COLO668 (cell line): ENCODE measurements at regions not wholly inside any gene's neighbourhood (a gene's known extent, or its start where the extent isn't known, plus 50 kb on each side); places are given as distances from the start of the nearest gene placed in this dataset.
"Not testable (repeated sequence)": the region's sequence is repeated elsewhere in the genome, so short reads cannot be mapped to it uniquely, and the experiment has no call there.

Experiments
- DNase-seq: peaks from one replicate; lab custom pipeline; 2025; ENCODE audit not compliant: unreplicated experiment; lab: John Stamatoyannopoulos, UW

DNA sequence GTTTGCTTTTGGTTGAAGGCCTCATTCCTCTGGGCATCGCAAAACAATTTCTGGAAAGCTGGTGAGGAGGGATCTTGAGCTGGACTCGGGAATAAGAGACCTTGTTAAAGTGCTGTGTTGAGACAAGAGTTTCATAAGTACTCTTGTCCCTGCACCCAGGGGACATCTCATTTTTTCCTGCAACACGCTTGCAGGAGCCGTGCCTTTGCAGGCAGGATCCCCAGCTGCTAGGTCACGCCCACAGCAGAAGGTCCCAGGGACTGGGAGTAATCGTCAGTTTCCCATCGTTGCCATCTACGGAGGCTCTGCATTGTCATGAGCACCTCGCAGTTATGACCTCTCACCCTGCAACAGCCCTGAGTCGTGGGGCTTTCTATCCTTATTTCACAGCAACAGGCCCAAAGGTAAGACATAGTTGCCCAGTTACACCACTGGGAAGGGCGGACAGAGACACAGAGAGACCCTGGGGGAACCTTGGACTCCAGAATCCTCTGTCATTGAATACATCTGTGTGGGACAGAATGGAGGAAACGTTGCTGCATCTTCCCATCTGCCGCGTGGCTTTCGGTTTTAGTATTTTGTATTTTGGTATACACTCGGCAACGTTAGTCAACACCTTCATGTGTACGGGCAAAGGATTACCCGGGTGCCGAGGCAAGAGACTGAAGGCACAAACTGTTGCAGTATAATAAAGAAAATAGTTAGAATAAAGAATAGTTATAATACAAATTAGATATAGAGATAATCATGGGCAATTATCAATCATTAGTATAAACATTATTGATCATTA lies 60.4 kb upstream of the DMRTB1 start:
- DNase-seq = no peak

DNA sequence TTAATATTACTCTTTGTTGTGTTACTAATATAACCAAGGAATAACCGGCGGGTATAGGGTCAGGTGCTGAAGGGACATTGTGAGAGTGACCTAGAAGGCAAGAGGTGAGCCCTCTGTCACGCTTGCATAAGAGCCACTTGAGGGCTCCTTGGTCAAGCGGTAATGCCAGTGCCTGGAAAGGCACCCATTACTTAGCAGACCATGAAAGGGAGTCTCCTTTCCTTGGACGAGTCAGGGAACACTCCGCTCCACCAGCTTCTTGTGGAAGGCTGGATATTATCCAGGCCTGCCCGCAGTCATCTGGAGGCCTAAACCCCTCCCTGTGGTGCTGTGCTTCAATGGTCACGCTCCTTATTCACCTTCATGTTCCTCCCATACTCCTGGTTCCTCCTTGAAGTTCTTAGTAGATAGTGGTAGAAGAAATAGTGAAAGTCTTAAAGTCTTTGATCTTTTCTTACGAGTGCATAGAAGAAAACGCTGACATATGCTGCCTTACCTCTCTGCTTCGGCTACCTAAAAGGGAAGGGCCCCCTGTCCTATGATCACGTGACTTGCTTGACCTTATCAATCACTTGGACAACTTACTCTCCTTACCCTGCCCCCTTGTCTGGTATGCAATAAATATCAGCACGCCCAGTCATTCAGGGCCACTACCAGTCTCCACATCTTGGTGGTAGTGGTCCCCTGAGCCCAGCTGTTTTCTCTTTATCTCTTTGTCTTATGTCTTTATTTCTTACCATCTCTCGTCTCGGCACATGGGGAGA lies 59.6 kb upstream of the DMRTB1 start:
- not testable (repeated sequence) for DNase-seq

DNA sequence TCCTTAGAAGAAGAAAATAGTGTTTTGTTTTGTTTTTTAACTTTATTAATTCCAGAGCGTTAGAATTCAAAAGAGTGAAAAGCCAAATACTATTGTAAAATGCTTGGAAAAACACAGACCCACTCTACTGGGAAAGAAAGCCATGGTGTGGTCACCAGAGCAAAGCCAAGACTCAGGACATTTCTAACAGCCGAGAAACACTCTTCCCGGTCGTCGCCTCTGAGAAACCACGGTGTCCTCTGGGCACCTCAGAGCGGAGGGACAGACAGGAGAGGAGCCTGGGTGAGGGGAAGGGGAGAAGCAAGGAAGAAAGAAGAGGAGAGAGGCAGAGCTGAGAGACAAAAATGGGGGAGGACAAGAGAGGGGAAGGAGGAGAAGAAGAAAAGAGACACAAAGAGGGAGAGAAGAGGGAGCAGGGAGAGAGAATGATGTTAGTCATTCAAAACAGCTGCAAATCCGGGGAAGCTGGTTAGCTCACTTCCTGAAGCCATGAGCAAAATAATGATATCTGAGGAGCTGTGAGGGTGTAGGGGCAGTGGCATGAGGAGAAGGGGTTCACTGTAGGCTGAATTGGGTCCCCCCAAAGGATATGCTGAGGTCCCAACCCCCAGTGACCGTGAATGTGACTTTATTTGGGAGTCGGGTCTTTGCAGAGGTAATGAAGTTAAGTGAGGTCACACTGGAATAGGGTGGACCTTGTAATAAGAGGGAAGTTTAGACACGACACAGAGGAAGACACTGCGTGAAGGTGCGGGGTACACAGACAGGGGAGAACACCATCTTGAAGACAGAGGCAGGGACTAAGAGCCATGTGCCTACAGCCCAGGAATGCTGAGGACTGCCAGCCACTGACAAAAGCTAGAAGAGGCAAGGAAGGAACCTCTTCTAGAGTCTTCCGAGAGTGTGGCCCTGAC lies 58.2 kb upstream of the DMRTB1 start:
- DNase-seq = no peak

DNA sequence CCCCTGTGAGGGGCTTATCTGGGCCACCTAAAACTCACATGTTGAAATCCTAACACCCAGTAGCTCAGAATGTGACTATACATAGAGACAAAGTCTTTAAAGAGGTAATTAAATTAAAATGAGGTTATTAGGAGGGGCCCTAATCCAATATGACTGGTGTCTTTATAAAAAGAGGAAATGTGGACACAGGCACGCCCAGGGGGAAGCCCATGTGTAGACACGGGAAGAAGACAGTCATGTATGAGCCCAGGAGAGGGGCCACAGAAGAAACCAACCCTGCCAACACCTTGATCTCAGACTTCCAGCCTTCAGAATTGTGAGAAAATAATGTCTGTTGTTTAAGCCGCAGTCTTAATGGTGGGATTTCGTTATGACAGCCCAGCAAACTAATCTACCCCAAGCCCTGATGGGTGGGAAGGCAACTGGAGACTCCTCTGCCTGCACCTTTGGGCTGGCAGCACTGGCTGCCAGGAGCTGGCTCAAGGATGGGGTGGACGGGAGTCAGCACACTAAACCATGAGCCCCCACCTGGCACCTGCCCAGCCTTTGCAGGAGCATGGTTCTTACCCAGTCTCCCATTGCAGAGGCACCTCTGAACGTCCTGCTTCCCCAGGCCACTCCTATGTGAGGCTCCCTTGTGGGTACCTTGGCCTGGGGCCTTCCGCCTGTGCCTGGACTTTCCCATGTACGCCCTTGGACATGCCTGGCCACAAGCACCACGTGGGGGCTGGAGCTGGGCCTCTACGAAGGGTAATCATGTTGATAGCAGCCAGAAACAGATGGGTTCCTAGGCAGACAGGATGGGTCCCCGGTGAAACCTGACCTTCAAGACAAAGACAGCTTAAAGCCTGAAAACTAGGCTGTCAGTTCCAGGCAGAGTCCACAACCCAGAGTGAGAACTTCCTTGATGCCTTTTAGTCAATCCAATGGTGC lies 57.1 kb upstream of the DMRTB1 start:
- no peak for DNase-seq

DNA sequence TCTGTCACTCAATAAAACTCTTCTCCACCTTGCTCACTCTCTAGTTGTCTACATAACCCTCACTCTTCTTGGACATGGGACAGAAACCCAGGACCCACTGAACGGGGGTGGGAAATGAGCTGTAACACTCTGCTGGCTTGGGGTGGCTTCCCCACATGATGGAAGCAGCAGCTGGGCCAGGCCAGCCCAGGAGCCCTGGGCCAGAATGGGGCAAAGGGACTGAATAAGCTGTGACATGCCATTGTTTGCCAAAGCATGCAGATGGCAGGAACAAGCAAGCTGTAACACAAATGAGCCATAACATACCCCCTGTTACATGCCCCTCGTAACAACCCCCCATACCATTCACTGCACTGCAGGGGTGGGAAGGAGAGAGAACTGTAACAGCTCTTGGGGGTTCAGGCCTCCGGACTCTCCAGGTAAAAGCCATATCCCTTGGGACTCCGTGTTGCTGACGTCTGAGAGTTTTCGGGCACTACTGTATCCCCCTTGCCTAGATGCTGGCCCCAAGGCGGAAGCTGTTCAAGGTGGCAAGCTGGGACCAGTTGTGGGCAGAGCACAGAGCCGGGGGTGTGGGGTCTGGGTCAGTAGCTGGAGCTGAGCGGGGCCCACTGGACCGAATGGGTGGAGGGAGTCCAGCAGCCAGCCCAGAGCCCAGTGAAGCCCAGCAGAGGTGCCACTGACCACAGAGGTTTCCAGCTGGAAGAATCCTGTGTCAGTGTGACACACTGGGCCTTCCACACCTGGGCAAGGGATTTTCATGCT lies 56.1 kb upstream of the DMRTB1 start:
- no peak for DNase-seq

DNA sequence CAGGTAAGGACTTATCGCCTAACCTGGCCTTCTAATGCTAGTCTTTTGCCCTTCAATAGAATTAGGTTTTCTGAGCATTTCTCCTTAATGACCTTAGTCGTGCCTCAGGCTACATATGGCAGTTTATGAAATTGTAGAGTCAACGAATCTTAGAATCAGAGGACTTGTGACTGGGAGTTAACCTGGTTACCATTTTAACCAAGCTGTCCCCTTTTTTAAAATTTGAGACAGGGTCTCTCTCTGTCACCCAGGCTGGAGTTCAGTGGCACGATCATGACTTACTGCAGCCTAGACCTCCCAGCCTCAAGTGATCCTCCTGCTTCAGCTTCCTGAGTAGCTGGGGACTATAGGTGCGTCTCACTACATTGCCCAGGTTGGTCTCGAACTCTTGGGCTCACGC lies 53.5 kb upstream of the DMRTB1 start:
- no peak for DNase-seq

DNA sequence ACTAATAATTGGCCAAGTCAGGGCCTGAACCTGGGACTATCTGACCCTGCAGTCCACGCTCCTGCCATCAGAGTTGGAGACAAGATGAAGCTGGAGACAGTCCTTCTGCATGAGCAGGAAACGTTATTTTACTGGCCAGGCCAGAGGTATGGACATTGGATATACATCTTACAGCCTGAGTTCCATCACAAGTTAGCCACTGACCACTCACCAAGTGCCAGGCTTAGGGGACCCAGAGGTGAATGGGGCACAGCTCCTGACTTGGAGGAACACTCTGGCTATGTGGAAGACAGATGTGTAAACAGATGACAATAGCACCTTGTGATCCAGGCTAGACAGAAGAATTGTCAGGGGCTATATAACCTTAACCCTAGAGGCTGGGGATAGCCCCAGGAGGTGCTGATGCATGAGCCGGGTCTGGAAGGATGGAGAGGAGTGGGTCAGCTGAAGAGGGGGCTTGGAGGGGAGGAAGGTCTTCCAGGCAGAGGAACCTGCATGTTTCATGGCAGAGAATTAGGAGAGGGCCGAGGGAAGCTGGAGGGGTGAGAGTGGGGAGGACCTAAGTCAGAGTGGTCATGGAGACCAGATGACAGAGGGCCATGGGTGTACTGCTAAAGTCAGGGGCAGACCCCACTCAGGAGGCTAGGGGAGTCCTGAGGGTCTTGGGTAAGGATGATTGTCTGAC lies 52.5 kb upstream of the DMRTB1 start:
- no peak for DNase-seq

DNA sequence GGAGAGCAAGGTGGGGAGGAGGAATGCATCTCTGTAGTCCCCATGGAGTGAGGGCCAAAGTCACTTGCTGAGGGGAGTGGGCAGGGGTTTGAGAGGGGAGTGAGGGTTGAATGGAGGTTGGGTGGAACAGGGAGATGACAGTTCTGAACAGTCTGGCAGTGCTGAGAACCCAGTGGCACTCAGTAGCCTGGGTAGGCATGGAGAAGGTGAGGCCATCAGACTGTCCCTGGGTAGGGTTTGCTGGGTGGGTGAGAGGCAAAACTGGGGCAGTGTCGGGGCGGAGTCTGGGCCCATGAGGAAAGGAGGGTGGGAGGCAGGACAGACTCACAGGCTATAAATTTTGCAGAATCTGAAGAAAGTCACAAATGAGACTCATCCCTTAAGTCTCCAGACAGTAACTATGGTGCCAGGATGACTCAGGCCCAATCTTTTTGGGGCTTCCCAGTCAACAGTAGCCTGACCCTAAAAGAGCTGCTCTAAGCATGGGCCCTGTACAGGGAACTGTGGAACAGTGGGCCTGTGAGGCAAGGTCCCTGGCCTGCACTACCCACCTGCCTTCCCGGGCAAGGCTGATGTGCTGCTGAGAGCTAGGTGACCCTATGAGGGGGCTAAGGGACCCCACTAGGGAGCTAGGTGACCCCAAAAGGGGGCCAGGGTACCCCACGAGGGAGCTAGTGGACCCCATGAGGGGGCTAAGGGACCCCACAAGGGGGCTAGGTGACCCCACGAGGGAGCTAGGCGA lies 51.0 kb upstream of the DMRTB1 start:
- no peak for DNase-seq

DNA sequence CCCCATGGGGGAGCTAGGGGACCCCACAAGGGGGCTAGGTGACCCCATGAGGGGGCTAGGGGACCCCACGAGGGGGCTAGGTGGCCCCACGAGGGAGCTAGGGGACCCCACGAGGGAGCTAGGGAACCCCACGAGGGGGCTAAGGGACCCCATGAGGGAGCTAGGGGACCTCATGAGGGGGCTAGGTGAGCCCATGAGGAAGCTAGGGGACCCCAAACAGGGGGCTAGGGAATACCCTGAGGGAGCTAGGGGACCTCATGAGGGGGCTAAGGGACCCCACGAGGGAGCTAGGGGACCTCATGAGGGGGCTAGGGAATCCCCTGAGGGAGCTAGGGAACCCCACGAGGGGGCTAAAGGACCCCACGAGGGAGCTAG lies 50.5 kb upstream of the DMRTB1 start:
- DNase-seq = no peak

DNA sequence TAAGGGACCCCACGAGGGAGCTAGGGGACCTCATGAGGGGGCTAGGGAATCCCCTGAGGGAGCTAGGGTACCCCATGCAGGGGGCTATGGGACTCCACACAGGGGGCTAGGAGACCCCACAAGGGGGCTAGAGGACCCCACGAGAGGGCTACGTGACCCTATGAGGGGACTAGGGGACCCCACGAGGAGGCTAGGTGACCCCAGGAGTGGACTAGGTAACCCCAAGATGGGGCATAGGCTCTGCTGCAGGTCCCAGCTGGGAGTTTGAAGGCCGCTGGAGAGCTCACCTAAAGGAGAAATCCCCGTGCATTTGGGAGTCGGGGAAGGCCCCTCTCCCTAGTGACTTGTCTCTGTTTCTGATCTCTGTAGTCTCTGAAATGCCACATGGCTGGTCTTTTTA lies 50.0 kb upstream of the DMRTB1 start:
- DNase-seq = no peak
